ENCODE measurements at regions not wholly inside any gene's neighbourhood (a gene's known extent, or its start where the extent isn't known, plus 50 kb on each side); places are given as distances from the start of the nearest gene placed in this dataset.

GRCh38 chr4:23322732-23323131 is 567.1 kb downstream of the PPARGC1A start:
- TF ChIP-seq POLR2AphosphoS5 (IDR thresholded peaks at IDR 0.05) (no peak), CTCF (IDR thresholded peaks at IDR 0.05) (no peak)
- no peaks in the 10 kb centered on the region for H3K36me3 ChIP-seq
- H3K27ac ChIP-seq, result no peak overlapping the region
- DNase-seq, result no peak
- in situ Hi-C loops (cut with MboI; ENCODE audit: low pct_ligation_motif_present in 1 of 4, low pct_unique_long_range_greater_than_20kb in 1 of 4, low sequenced_read_pairs in 3 of 4), result no loop called here
- no peaks in the 10 kb centered on the region for H3K4me1 ChIP-seq
- no peak overlapping the region for H3K4me3 ChIP-seq
- H3K9me3 ChIP-seq, result no peaks in the 10 kb centered on the region
- intact Hi-C loops (cut with DNase I; ENCODE audit: low total_unique reads), result no loop called here
- no peaks in the 10 kb centered on the region for H3K27me3 ChIP-seq

- in situ Hi-C loops (cut with MboI; ENCODE audit: low pct_ligation_motif_present in 1 of 4, low pct_unique_long_range_greater_than_20kb in 1 of 4, low sequenced_read_pairs in 3 of 4), result no loop called here
- Histone ChIP-seq H3K27ac (no peak overlapping the region), H3K4me3 (no peak overlapping the region), H3K9me3 (no peaks in the 10 kb centered on the region), H3K27me3 (no peaks in the 10 kb centered on the region), H3K4me1 (no peaks in the 10 kb centered on the region), H3K36me3 (no peaks in the 10 kb centered on the region)
- 50 to 90% methylated on average over 1 of the region's 1 CpG for WGBS, 2 donors (ENCODE audit: low coverage in 1 of 2)
- intact Hi-C loops (cut with DNase I; ENCODE audit: low total_unique reads), result no loop called here
- TF ChIP-seq POLR2AphosphoS5 (IDR thresholded peaks at IDR 0.05) (no peak), POLR2A (IDR thresholded peaks at IDR 0.05) (no peak), EP300 (IDR thresholded peaks at IDR 0.05; ENCODE audit: low read depth) (no peak), CTCF (IDR thresholded peaks at IDR 0.05) (no peak)
- no peak for DNase-seq
Measured at GRCh38 chr4:23320931-23321587, 568.8 kb downstream of the PPARGC1A start.

GRCh38 chr4:23312686-23313085 is 577.2 kb downstream of the PPARGC1A start:
- H3K36me3 ChIP-seq, result no peaks in the 10 kb centered on the region
- H3K27ac ChIP-seq, result no peak overlapping the region
- no peak for DNase-seq
- no peaks in the 10 kb centered on the region for H3K27me3 ChIP-seq
- H3K9me3 ChIP-seq, result no peaks in the 10 kb centered on the region
- TF ChIP-seq EP300 (IDR thresholded peaks at IDR 0.05; ENCODE audit: low read depth) (no peak), CTCF (IDR thresholded peaks at IDR 0.05) (no peak), POLR2A (IDR thresholded peaks at IDR 0.05) (no peak)
- in situ Hi-C loops (cut with MboI; ENCODE audit: low pct_ligation_motif_present in 1 of 4, low pct_unique_long_range_greater_than_20kb in 1 of 4, low sequenced_read_pairs in 3 of 4) (no loop called here), intact Hi-C loops (cut with DNase I; ENCODE audit: low total_unique reads) (no loop called here)
- no peak overlapping the region for H3K4me3 ChIP-seq
- no peaks in the 10 kb centered on the region for H3K4me1 ChIP-seq

- DNase-seq, result no peak
- Histone ChIP-seq H3K4me1 (no peaks in the 10 kb centered on the region), H3K27me3 (no peaks in the 10 kb centered on the region), H3K36me3 (no peaks in the 10 kb centered on the region), H3K4me3 (no peak overlapping the region), H3K27ac (no peak overlapping the region), H3K9me3 (no peaks in the 10 kb centered on the region)
- no peak for TF ChIP-seq POLR2AphosphoS5 (IDR thresholded peaks at IDR 0.05)
- TF ChIP-seq POLR2A (IDR thresholded peaks at IDR 0.05), result no peak
- TF ChIP-seq EP300 (IDR thresholded peaks at IDR 0.05; ENCODE audit: low read depth), result no peak
- no peak for TF ChIP-seq CTCF (IDR thresholded peaks at IDR 0.05)
- in situ Hi-C loops (cut with MboI; ENCODE audit: low pct_ligation_motif_present in 1 of 4, low pct_unique_long_range_greater_than_20kb in 1 of 4, low sequenced_read_pairs in 3 of 4), result no loop called here
- intact Hi-C loops (cut with DNase I; ENCODE audit: low total_unique reads), result no loop called here
- 64 to 77% methylated on average over 2 to 3 of the region's 3 CpGs for WGBS, 2 donors (ENCODE audit: low coverage in 1 of 2)
Measured at GRCh38 chr4:23311983-23312382, 577.9 kb downstream of the PPARGC1A start.

Data from transverse colon (tissue), 4 donors.